ENCODE measurements at regions not wholly inside any gene's neighbourhood (a gene's known extent, or its start where the extent isn't known, plus 50 kb on each side); places are given as distances from the start of the nearest gene placed in this dataset.

DNA sequence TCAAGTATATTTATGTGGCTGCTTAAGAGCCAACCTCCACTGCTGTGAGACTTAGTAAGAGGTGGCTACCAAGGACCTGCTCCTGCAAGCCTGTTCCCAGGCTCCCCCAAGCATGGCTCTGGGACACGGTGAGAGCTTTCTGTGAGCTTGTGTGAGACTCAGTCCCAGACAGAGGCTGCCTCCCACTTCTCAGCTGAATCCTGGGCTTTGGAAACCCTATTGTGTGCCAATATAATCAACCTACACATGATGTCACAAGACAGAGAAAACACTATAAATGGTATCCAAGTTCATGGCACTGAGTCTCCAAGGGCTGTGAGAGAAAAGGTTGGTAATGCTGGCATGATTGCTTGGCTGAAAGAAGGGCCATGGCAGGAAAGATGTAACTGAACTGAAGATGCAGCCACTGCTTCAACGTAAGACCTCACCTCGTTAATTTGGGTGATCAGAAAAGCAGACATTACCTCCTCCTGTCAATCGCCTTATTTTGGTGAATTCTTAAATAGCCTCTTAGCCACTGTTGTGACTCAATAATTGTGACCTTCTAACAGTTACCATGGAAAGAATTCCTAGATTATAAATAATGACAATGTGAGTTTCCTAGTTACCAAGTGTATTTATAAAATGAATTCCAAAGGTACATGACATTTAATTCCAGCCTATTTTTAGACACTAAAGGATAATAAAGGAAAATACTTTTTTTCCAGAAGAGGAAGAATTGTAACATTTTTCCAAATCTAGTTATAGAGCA lies 332.0 kb downstream of the IRS2 start:
- H3K14ac ChIP-seq (ENCODE audit: insufficient read depth, low read length) = no peak overlapping the region
- no peak for DNase-seq
- H3K36me3 Mint-ChIP-seq (ENCODE audit: insufficient read depth in 1 of 3, low read depth in 3 of 3) = peaks cover 7 to 11% (median 8%) of the 10 kb centered on the region in 3 experiments; a peak in 6 of 7 replicates
- no peak overlapping the region for H3K18ac ChIP-seq (ENCODE audit: insufficient read length, low read depth, low read length)
- H3K4me1 Mint-ChIP-seq = peaks cover 4% of the 10 kb centered on the region in 2 experiments; a peak in 2 of 4 replicates
- no peak overlapping the region for H3K56ac ChIP-seq (ENCODE audit: insufficient read length, low read depth, low read length)
- H3K27ac Mint-ChIP-seq = no peak overlapping the region
- WGBS (ENCODE audit: extremely low coverage, insufficient read length, low lambda C conversion rate) = no CpG with 5 or more reads among the region's 4 CpGs
- no peak overlapping the region for H3K4me3 Mint-ChIP-seq
- H3K9ac ChIP-seq (ENCODE audit: extremely low read depth, insufficient read length, low read length) = no peak overlapping the region
- H3K27ac ChIP-seq (ENCODE audit: insufficient read length, low read depth, low read length) = no peak overlapping the region
- H2BK120ac ChIP-seq (ENCODE audit: low read depth, low read length, poor library complexity, severe bottlenecking) = no peak overlapping the region
- no peaks in the 10 kb centered on the region for H3K4me1 ChIP-seq (ENCODE audit: insufficient read depth, low read length)
- no peak overlapping the region for H2AK5ac ChIP-seq (ENCODE audit: insufficient read length, low read length)
- H3K4me2 ChIP-seq (ENCODE audit: insufficient read depth, insufficient read length, low read length) = no peak overlapping the region
- H3T11ph ChIP-seq (ENCODE audit: low read length) = no peak overlapping the region
- TF ChIP-seq, protein P1, sequence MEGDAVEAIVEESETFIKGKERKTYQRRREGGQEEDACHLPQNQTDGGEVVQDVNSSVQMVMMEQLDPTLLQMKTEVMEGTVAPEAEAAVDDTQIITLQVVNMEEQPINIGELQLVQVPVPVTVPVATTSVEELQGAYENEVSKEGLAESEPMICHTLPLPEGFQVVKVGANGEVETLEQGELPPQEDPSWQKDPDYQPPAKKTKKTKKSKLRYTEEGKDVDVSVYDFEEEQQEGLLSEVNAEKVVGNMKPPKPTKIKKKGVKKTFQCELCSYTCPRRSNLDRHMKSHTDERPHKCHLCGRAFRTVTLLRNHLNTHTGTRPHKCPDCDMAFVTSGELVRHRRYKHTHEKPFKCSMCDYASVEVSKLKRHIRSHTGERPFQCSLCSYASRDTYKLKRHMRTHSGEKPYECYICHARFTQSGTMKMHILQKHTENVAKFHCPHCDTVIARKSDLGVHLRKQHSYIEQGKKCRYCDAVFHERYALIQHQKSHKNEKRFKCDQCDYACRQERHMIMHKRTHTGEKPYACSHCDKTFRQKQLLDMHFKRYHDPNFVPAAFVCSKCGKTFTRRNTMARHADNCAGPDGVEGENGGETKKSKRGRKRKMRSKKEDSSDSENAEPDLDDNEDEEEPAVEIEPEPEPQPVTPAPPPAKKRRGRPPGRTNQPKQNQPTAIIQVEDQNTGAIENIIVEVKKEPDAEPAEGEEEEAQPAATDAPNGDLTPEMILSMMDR (conservative IDR thresholded peaks at IDR 0.05) = no peak
- H2BK20ac ChIP-seq (ENCODE audit: low read depth, low read length, poor library complexity, severe bottlenecking) = no peak overlapping the region
- no peak overlapping the region for H4K8ac ChIP-seq (replicated peaks; ENCODE audit: insufficient read length, low read depth, low read length)
- no peak overlapping the region for H2BK15ac ChIP-seq (ENCODE audit: low read depth, low read length)
- no peaks in the 10 kb centered on the region for H3K27me3 ChIP-seq (ENCODE audit: insufficient read depth, low read length)
- no peaks in the 10 kb centered on the region for H3K9me3 ChIP-seq (ENCODE audit: control insufficient read depth, low read depth, low read length)
- H3K27me3 Mint-ChIP-seq (ENCODE audit: low read depth) = peaks cover 2% of the 10 kb centered on the region; the same call in 1 of the 2 replicates
- no peaks in the 10 kb centered on the region for H3K79me2 ChIP-seq (ENCODE audit: insufficient read depth, low read length)
- peaks cover 9 to 17% of the 10 kb centered on the region in 2 experiments for H3K9me3 Mint-ChIP-seq
- no peak overlapping the region for H3K23ac ChIP-seq (ENCODE audit: insufficient read length, low read depth, low read length)
- H4K20me1 ChIP-seq (ENCODE audit: control insufficient read depth, insufficient read depth, insufficient read length) = no peaks in the 10 kb centered on the region
- H2AFZ ChIP-seq (ENCODE audit: low read length) = no peak overlapping the region
- no peak overlapping the region for H3K4ac ChIP-seq (ENCODE audit: low read depth, low read length)
- H4K91ac ChIP-seq (ENCODE audit: insufficient read length, low read depth, low read length) = no peak overlapping the region
- H2BK5ac ChIP-seq (ENCODE audit: insufficient read length, low read length) = no peak overlapping the region
- no peak overlapping the region for H2BK12ac ChIP-seq (ENCODE audit: insufficient read length, low read depth, low read length)
- H3K23me2 ChIP-seq (ENCODE audit: insufficient read length, low read depth, low read length, poor library complexity, severe bottlenecking) = no peaks in the 10 kb centered on the region
- H3K79me1 ChIP-seq (ENCODE audit: insufficient read depth, low read depth, low read length, poor library complexity, severe bottlenecking) = no peaks in the 10 kb centered on the region
- no peak overlapping the region for H4K5ac ChIP-seq (ENCODE audit: insufficient read length, low read depth, low read length)

Data from H9 (cell line).